GM21717 (cell line): ENCODE measurements at regions not wholly inside any gene's neighbourhood (a gene's known extent, or its start where the extent isn't known, plus 50 kb on each side); places are given as distances from the start of the nearest gene placed in this dataset.

Experiments used
- ATAC-seq: cut with Tn5 transposase; IDR thresholded peaks from one replicate; pipeline ENCODE4 v1.9.1; 2021; ENCODE audit warnings: mild to moderate bottlenecking, moderate library complexity; ENCODE audit not compliant: unreplicated experiment

- no peak for ATAC-seq
These were observed 731.6 kb upstream of the ANKRD30A start for GRCh38 chr10:36393801-36394200.

- no peak for ATAC-seq
These were observed 734.0 kb upstream of the ANKRD30A start for GRCh38 chr10:36391405-36391804.

GRCh38 chr10:36390221-36390620 lies 735.2 kb upstream of the ANKRD30A start:
- ATAC-seq: no peak

GRCh38 chr10:36388166-36388565 lies 737.2 kb upstream of the ANKRD30A start:
- ATAC-seq: no peak

DNA sequence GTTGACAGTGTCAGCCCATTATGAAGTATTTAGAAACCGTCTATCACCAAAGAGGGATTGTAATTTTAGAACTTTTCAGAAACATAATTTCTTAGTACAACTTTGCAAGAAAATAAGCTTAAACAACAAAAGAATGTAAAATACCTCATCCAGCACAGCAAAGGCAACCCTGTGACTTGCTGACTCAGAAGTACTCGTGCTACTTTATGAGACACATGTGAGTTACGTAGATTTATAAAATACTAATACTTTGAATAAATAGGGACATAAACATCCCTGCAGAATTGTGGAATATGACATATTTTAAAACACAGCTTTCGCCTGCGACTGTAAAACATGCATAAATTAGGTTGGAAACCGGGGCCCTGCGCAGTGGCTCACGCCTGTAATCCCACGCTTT lies 739.7 kb upstream of the ANKRD30A start:
- no peak for ATAC-seq

GRCh38 chr10:36383349-36383748 lies 741.3 kb upstream of the FZD8 start:
- ATAC-seq: no peak

DNA sequence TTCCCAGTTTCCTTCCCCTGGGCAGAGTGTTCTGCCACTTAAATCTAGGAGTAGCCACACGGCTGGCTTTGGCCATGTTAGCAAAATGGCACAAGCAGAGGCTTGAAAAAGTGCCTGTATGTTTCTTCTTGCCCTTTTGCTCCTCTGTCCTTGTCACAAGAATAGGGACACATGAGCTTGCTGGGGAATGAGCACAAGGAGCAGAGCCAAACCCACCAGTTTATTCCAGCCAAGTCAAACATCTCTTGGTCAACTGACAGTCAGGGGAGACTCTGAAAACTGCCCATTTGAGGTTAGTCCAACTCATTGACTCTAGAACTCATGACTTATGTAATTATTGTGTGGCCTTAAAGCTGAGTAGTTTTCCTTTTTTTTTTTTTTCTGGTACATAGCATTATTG lies 739.7 kb upstream of the FZD8 start:
- no peak for ATAC-seq

DNA sequence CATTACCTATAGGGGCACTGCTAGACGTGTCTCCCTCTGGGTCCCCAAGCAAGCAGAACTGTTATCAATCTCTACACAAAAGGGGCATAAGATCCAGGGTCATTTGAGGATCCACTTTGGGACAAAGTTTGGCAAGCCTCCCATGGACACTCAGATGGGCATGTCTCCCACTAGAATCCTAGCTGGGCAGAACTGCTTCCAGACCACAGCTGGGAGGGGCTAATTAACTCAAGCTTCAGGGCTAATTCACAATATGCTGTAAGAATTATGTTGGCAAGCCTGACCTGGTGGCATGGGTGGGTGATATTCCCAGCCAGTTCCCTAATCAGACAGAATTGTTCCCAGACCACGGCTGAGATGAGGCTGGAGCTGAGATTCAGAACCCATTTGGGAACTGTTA lies 738.4 kb upstream of the FZD8 start:
- ATAC-seq: no peak

- no peak for ATAC-seq
These were observed 733.0 kb upstream of the FZD8 start for GRCh38 chr10:36375107-36375506.

- no peak for ATAC-seq
These were observed 731.5 kb upstream of the FZD8 start for GRCh38 chr10:36373424-36374096.

DNA sequence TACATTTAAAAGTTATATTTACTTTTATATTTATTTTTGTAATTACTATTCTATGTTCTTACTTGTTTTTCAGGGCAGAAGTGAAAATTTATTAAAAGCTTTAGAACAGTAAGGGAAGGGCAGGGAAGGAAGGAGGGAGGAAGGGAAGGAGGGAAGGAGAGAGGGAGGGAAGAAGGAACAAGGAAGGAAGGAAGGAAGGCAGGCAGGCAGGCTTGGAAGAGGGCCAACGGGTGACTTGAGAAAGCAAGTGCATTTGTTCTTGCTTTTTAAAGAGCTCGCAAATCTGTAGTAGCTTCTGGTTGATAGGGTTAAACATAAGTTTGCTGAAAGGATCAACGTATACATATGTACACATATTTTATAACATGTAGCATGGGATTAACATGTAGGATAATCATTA lies 725.3 kb upstream of the FZD8 start:
- ATAC-seq: no peak

- no peak for ATAC-seq
These were observed 724.7 kb upstream of the FZD8 start for GRCh38 chr10:36366843-36367242.

DNA sequence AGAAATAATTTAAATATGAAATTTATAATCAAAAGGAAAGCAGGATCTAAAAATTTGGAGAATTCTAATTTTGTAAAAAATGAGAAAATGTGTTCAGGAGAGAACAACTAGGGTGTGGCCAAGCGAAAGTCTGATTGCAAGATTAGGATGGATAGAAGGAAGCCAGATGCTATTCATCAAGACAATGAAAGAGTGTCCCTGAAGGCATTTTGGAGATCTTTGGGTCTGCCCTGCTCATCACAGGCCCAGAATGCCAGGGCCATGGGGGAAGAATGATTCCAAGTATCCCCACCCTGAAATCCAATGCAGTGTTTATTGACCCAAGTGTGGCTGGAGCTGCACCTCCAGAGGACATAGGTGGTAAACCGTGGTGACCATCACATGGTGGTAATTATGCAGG lies 724.0 kb upstream of the FZD8 start:
- no peak for ATAC-seq

- no peak for ATAC-seq
These were observed 720.2 kb upstream of the FZD8 start for GRCh38 chr10:36362257-36362656.

DNA sequence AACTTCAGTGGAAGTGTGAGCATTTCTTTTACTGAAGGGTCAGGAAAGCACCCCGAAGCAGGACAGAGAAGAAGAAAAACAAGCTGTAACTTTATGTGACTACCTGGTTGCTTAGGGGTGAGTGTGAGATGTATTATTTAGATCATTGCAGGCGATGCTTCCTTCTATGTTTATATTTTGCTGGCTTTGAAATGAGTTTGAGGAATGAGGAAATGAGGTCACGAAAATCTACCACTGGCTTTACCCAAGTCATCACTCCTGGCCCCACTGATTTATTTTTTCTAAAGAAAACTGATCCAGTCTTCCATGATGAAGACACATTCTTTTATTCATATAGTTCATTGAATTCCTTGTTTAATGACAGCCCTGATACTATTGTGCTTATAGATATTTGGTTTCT lies 716.6 kb upstream of the FZD8 start:
- no peak for ATAC-seq

GRCh38 chr10:36354633-36355032 lies 712.5 kb upstream of the FZD8 start:
- ATAC-seq: no peak

GRCh38 chr10:36351159-36351558 lies 709.1 kb upstream of the FZD8 start:
- ATAC-seq: no peak

GRCh38 chr10:36349445-36350078 lies 707.5 kb upstream of the FZD8 start:
- no peak for ATAC-seq

DNA sequence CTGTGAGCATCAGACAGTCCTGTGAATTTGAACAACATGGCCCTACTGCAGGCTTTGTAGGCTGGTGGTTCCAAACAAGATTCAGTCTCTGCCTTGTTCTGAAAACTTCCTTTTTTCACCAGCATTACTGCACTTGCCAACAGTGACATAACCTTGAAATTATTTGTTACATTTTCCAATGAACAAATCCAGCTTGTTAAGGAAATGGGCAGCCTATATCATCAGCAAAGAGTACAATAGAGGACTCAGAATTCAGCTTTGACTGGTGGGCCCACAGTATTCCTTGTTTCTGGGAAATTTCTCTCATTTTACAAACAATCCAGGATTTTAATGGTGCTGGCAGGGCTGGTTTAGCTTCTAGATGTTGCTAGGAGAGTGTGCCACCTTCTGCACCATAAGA lies 703.7 kb upstream of the FZD8 start:
- no peak for ATAC-seq

GRCh38 chr10:36345175-36345533 lies 703.1 kb upstream of the FZD8 start:
- ATAC-seq: no peak

GRCh38 chr10:36344240-36345174 lies 702.4 kb upstream of the FZD8 start:
- no peak for ATAC-seq

GRCh38 chr10:36342781-36343180 lies 700.7 kb upstream of the FZD8 start:
- no peak for ATAC-seq
